Sigmoid colon (tissue), 6 donors: ENCODE measurements at regions not wholly inside any gene's neighbourhood (a gene's known extent, or its start where the extent isn't known, plus 50 kb on each side); places are given as distances from the start of the nearest gene placed in this dataset.

Experiments
- DNase-seq: peaks from one replicate; pipeline ENCODE4 v3.0.0-alpha.2; 2019
- H3K27ac ChIP-seq, 4 donors: fragments of 200-600 bp; sonication (generic); one replicate each; pipeline ENCODE4 v1.5.1; 2016 to 2019; ENCODE audit warnings: mild to moderate bottlenecking in 1 of 4
- H3K27me3 ChIP-seq, 3 donors: fragments of 200-600 bp; sonication (generic); one replicate each; pipeline ENCODE4 v1.5.1; 2019; ENCODE audit warnings: mild to moderate bottlenecking in 1 of 3
- H3K36me3 ChIP-seq, 4 donors: fragments of 200-600 bp; sonication (generic); one replicate each; pipeline ENCODE4 v1.5.1; 2016 to 2019
- H3K4me1 ChIP-seq, 4 donors: fragments of 200-600 bp; sonication (generic); one replicate each; pipeline ENCODE4 v1.5.1; 2017 to 2019
- H3K4me3 ChIP-seq, 4 donors: fragments of 200-600 bp; sonication (generic); one replicate each; pipeline ENCODE4 v1.5.1; 2017 to 2019; ENCODE audit warnings: mild to moderate bottlenecking in 2 of 4, moderate library complexity in 1 of 4
- H3K9me3 ChIP-seq, 4 donors: fragments of 200-600 bp in 3 of 4; sonication (generic) in 3 of 4; one replicate each; pipeline versions ENCODE4 v1.5.1 to v1.6.1; 2013 to 2019
- CTCF ChIP-seq, 4 experiments: fragments of 450-650 bp in 3 of 4; fragments of 200-600 bp in 1 of 4; IDR thresholded peaks; one replicate each; pipeline ENCODE4 v1.5.1; 2016 to 2019; ENCODE audit warnings: antibody characterized with exemption in 4 of 4, mild to moderate bottlenecking in 3 of 4, moderate library complexity in 2 of 4
- EP300 ChIP-seq, 4 donors: sonication (generic); formaldehyde crosslinking; IDR thresholded peaks; one replicate each; pipeline ENCODE4 v1.6.1; 2017; ENCODE audit warnings: antibody characterized with exemption in 4 of 4
- POLR2A ChIP-seq, 2 donors: fragments of 450-650 bp; IDR thresholded peaks; one replicate each; pipeline ENCODE4 v1.6.1; 2016; ENCODE audit warnings: antibody characterized with exemption in 2 of 2, mild to moderate bottlenecking in 2 of 2, moderate library complexity in 2 of 2
- POLR2AphosphoS5 ChIP-seq, 4 donors: sonication (generic); formaldehyde crosslinking; IDR thresholded peaks; one replicate each; pipeline ENCODE4 v1.6.1; 2017; ENCODE audit warnings: antibody characterized with exemption in 4 of 4
- WGBS, 2 donors: extraction: QIAGEN DNeasy Blood & Tissue Kit; methylation state at CpG; one replicate each; pipeline ENCODE4 v1.1.7; 2013; 5-methylcytosine and 5-hydroxymethylcytosine counted together
- intact Hi-C: fragments of 100-400 bp; cut with DNase I; formaldehyde crosslinking; loops from one replicate; pipeline ENCODE4 v1.15.1; 2023
- donor health status: healthy with polysubstance abuse.
- donor health status: healthy.

GRCh38 chr1:56220021-56220420 is 359.3 kb downstream of the PLPP3 start:
- intact Hi-C loops, result no loop called here
- WGBS, 2 donors, result 91 to 94% methylated on average over 4 of the region's 4 CpGs

DNA sequence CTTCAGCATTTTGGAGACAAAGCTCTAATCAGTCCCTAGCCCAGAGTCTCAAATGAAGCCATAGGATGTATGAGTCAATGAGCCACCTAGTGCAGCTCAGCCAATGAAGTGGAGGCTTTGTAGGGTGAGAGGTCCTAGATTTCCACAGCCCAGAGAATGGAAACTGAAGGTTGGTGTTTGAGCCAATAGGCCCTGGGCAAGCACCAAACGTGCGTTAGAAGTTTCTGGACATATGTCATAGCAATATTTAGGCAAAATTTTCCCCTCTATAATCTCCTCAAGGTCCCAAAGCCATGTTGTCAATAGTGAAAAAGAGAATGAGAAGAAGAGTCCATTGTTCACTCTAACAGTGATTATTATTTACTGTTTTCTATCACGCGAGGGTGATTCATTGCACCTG is 361.3 kb downstream of the PLPP3 start:
- Histone ChIP-seq H3K27me3 (no peaks in the 10 kb centered on the region), H3K4me1 (peaks cover 0 to 11% (median 3%) of the 10 kb centered on the region in 4 donors), H3K4me3 (no peak overlapping the region), H3K27ac (no peak overlapping the region), H3K9me3 (no peaks in the 10 kb centered on the region), H3K36me3 (no peaks in the 10 kb centered on the region)
- WGBS, 2 donors, result 90 to 91% methylated on average over 4 of the region's 4 CpGs
- TF ChIP-seq CTCF (IDR thresholded peaks at IDR 0.05) (no peak), POLR2A (IDR thresholded peaks at IDR 0.05) (no peak), POLR2AphosphoS5 (IDR thresholded peaks at IDR 0.05) (no peak), EP300 (IDR thresholded peaks at IDR 0.05) (no peak)
- intact Hi-C loops, result no loop called here
- DNase-seq, result no peak

More at GRCh38 chr1:56220021-56220420, 359.3 kb downstream of the PLPP3 start:
- no peak overlapping the region for H3K27ac ChIP-seq
- no peaks in the 10 kb centered on the region for H3K36me3 ChIP-seq
- peaks cover 0 to 11% (median 3%) of the 10 kb centered on the region in 4 donors for H3K4me1 ChIP-seq
- H3K9me3 ChIP-seq, result no peaks in the 10 kb centered on the region
- H3K4me3 ChIP-seq, result no peak overlapping the region
- no peaks in the 10 kb centered on the region for H3K27me3 ChIP-seq
- no peak for DNase-seq
- TF ChIP-seq POLR2AphosphoS5 (IDR thresholded peaks at IDR 0.05) (no peak), CTCF (IDR thresholded peaks at IDR 0.05) (no peak), EP300 (IDR thresholded peaks at IDR 0.05) (no peak), POLR2A (IDR thresholded peaks at IDR 0.05) (no peak)

- 73 to 76% methylated on average over 4 of the region's 4 CpGs for WGBS, 2 donors
- H3K27ac ChIP-seq, result no peak overlapping the region
- intact Hi-C loops, result no loop called here
These were observed 363.1 kb downstream of the PLPP3 start for GRCh38 chr1:56216218-56216617.

GRCh38 chr1:56215771-56216170 is 363.6 kb downstream of the PLPP3 start:
- Histone ChIP-seq H3K27ac (no peak overlapping the region), H3K4me3 (no peak overlapping the region), H3K9me3 (no peaks in the 10 kb centered on the region), H3K27me3 (no peaks in the 10 kb centered on the region), H3K4me1 (peaks cover 0 to 11% (median 3%) of the 10 kb centered on the region in 4 donors), H3K36me3 (no peaks in the 10 kb centered on the region)
- 79 to 88% methylated on average over 4 of the region's 4 CpGs for WGBS, 2 donors
- no peak for TF ChIP-seq POLR2A (IDR thresholded peaks at IDR 0.05)
- TF ChIP-seq CTCF (IDR thresholded peaks at IDR 0.05), result no peak
- TF ChIP-seq EP300 (IDR thresholded peaks at IDR 0.05), result no peak
- TF ChIP-seq POLR2AphosphoS5 (IDR thresholded peaks at IDR 0.05), result no peak
- DNase-seq, result no peak
- intact Hi-C loops, result no loop called here

More at GRCh38 chr1:56216218-56216617, 363.1 kb downstream of the PLPP3 start:
- TF ChIP-seq CTCF (IDR thresholded peaks at IDR 0.05), result no peak
- TF ChIP-seq POLR2A (IDR thresholded peaks at IDR 0.05), result no peak
- no peak for TF ChIP-seq POLR2AphosphoS5 (IDR thresholded peaks at IDR 0.05)
- TF ChIP-seq EP300 (IDR thresholded peaks at IDR 0.05), result no peak
- Histone ChIP-seq H3K4me3 (no peak overlapping the region), H3K4me1 (peaks cover 0 to 11% (median 3%) of the 10 kb centered on the region in 4 donors), H3K36me3 (no peaks in the 10 kb centered on the region), H3K9me3 (no peaks in the 10 kb centered on the region), H3K27me3 (no peaks in the 10 kb centered on the region)
- no peak for DNase-seq

DNA sequence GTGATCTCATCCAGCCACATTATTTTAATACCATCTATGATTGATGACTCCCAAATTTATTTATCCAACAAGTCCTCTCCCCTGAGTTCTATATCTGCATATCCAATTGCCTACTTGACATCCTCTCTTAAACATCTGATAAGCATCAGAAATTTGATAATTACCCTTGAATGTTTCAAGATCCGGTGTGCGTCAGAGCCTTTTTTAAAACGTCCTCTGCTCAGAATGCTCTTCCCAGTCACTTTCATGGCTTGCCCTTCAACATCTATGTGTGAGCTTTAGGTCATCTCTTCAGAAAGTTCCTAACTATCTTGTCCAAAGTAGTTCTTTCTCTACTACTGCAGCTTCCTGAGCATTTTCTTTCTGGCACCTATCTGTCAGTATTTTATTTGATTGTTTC is 364.3 kb downstream of the PLPP3 start:
- no peaks in the 10 kb centered on the region for H3K27me3 ChIP-seq
- no peaks in the 10 kb centered on the region for H3K36me3 ChIP-seq
- H3K27ac ChIP-seq, result no peak overlapping the region
- no peaks in the 10 kb centered on the region for H3K9me3 ChIP-seq
- H3K4me3 ChIP-seq, result no peak overlapping the region
- DNase-seq, result no peak
- WGBS, 2 donors, result 88 to 91% methylated on average over 3 of the region's 3 CpGs
- no peak for TF ChIP-seq POLR2A (IDR thresholded peaks at IDR 0.05)
- no peak for TF ChIP-seq POLR2AphosphoS5 (IDR thresholded peaks at IDR 0.05)
- no peak for TF ChIP-seq CTCF (IDR thresholded peaks at IDR 0.05)
- TF ChIP-seq EP300 (IDR thresholded peaks at IDR 0.05), result no peak
- intact Hi-C loops, result no loop called here
- H3K4me1 ChIP-seq, result peaks cover 0 to 11% (median 3%) of the 10 kb centered on the region in 4 donors
